ENCODE measurements at regions not wholly inside any gene's neighbourhood (a gene's known extent, or its start where the extent isn't known, plus 50 kb on each side); places are given as distances from the start of the nearest gene placed in this dataset.

GRCh38 chr2:71778936-71779773, 325.8 kb downstream of the DYSF start:
- H2AFZ ChIP-seq (ENCODE audit: low read length): no peak overlapping the region
- no peaks in the 10 kb centered on the region for H3K27me3 ChIP-seq (replicated peaks; ENCODE audit: insufficient read depth, low read length)
- no peaks in the 10 kb centered on the region for H3K4me1 ChIP-seq (ENCODE audit: low read length)
- no peaks in the 10 kb centered on the region for H3K9me3 ChIP-seq (replicated peaks; ENCODE audit: insufficient read depth, low read length)
- no peak overlapping the region for H3K27ac ChIP-seq (ENCODE audit: low read length)
- no peaks in the 10 kb centered on the region for H4K20me1 ChIP-seq (ENCODE audit: insufficient read depth, low read length)
- H3K9ac ChIP-seq (ENCODE audit: low read length): no peak overlapping the region
- no peak overlapping the region for H3K4me3 ChIP-seq (ENCODE audit: low read length)
- H3K4me2 ChIP-seq (ENCODE audit: low read depth, low read length): no peak overlapping the region
- H3F3A ChIP-seq (ENCODE audit: insufficient read depth, low read length): no peaks in the 10 kb centered on the region
- H3K36me3 ChIP-seq (replicated peaks; ENCODE audit: insufficient read depth, low read length): no peaks in the 10 kb centered on the region
- no peak for DNase-seq
- H3K79me2 ChIP-seq (ENCODE audit: low read length): no peaks in the 10 kb centered on the region
- no peak for TF ChIP-seq EZH2 (optimal IDR thresholded peaks at IDR 0.05; ENCODE audit: low read depth, low read length)
- no peak for TF ChIP-seq CTCF (IDR thresholded peaks at IDR 0.05; ENCODE audit: low read length)
- no peak for TF ChIP-seq EZH2phosphoT487 (IDR thresholded peaks at IDR 0.05; ENCODE audit: low read length)
- no peaks in the 10 kb centered on the region for H3K9me2 ChIP-seq (replicated peaks; ENCODE audit: insufficient read depth, low read length)

- no peak overlapping the region for H3K9ac ChIP-seq (ENCODE audit: low read length)
These were observed 325.2 kb downstream of the DYSF start for GRCh38 chr2:71778514-71778913.

GRCh38 chr2:71777946-71778345, 324.6 kb downstream of the DYSF start:
- H3K79me2 ChIP-seq (ENCODE audit: low read length): no peaks in the 10 kb centered on the region
- no peak overlapping the region for H3K4me2 ChIP-seq (ENCODE audit: low read depth, low read length)
- no peaks in the 10 kb centered on the region for H4K20me1 ChIP-seq (ENCODE audit: insufficient read depth, low read length)
- no peaks in the 10 kb centered on the region for H3K27me3 ChIP-seq (replicated peaks; ENCODE audit: insufficient read depth, low read length)
- H3K9me2 ChIP-seq (replicated peaks; ENCODE audit: insufficient read depth, low read length): no peaks in the 10 kb centered on the region
- no peak for TF ChIP-seq EZH2phosphoT487 (IDR thresholded peaks at IDR 0.05; ENCODE audit: low read length)
- no peak for TF ChIP-seq CTCF (IDR thresholded peaks at IDR 0.05; ENCODE audit: low read length)
- TF ChIP-seq EZH2 (optimal IDR thresholded peaks at IDR 0.05; ENCODE audit: low read depth, low read length): no peak
- no peaks in the 10 kb centered on the region for H3K9me3 ChIP-seq (replicated peaks; ENCODE audit: insufficient read depth, low read length)
- no peak overlapping the region for H2AFZ ChIP-seq (ENCODE audit: low read length)
- no peak overlapping the region for H3K27ac ChIP-seq (ENCODE audit: low read length)
- H3K4me1 ChIP-seq (ENCODE audit: low read length): no peaks in the 10 kb centered on the region
- no peak overlapping the region for H3K4me3 ChIP-seq (ENCODE audit: low read length)
- no peak overlapping the region for H3K9ac ChIP-seq (ENCODE audit: low read length)
- no peak for DNase-seq
- no peaks in the 10 kb centered on the region for H3K36me3 ChIP-seq (replicated peaks; ENCODE audit: insufficient read depth, low read length)
- no peaks in the 10 kb centered on the region for H3F3A ChIP-seq (ENCODE audit: insufficient read depth, low read length)

More at GRCh38 chr2:71778514-71778913, 325.2 kb downstream of the DYSF start:
- Histone ChIP-seq H3K36me3 (replicated peaks; ENCODE audit: insufficient read depth, low read length) (no peaks in the 10 kb centered on the region), H4K20me1 (ENCODE audit: insufficient read depth, low read length) (no peaks in the 10 kb centered on the region), H3K4me3 (ENCODE audit: low read length) (no peak overlapping the region), H3K9me3 (replicated peaks; ENCODE audit: insufficient read depth, low read length) (no peaks in the 10 kb centered on the region), H2AFZ (ENCODE audit: low read length) (no peak overlapping the region), H3F3A (ENCODE audit: insufficient read depth, low read length) (no peaks in the 10 kb centered on the region), H3K79me2 (ENCODE audit: low read length) (no peaks in the 10 kb centered on the region), H3K27me3 (replicated peaks; ENCODE audit: insufficient read depth, low read length) (no peaks in the 10 kb centered on the region), H3K4me2 (ENCODE audit: low read depth, low read length) (no peak overlapping the region), H3K27ac (ENCODE audit: low read length) (no peak overlapping the region), H3K4me1 (ENCODE audit: low read length) (no peaks in the 10 kb centered on the region), H3K9me2 (replicated peaks; ENCODE audit: insufficient read depth, low read length) (no peaks in the 10 kb centered on the region)
- TF ChIP-seq EZH2 (optimal IDR thresholded peaks at IDR 0.05; ENCODE audit: low read depth, low read length): no peak
- TF ChIP-seq EZH2phosphoT487 (IDR thresholded peaks at IDR 0.05; ENCODE audit: low read length): no peak
- no peak for TF ChIP-seq CTCF (IDR thresholded peaks at IDR 0.05; ENCODE audit: low read length)
- DNase-seq: no peak

Measured in MM.1S (cell line).